ENCODE measurements at regions not wholly inside any gene's neighbourhood (a gene's known extent, or its start where the extent isn't known, plus 50 kb on each side); places are given as distances from the start of the nearest gene placed in this dataset.

- no peak for DNase-seq (ENCODE audit: extremely low read depth in 1 of 2, low read depth in 1 of 2)
These were observed 411.7 kb upstream of the SLC24A2 start for GRCh38 chr9:20200581-20200980.

- no peak for DNase-seq (ENCODE audit: extremely low read depth in 1 of 2, low read depth in 1 of 2)
These were observed 410.3 kb upstream of the SLC24A2 start for GRCh38 chr9:20199111-20199510.

DNA sequence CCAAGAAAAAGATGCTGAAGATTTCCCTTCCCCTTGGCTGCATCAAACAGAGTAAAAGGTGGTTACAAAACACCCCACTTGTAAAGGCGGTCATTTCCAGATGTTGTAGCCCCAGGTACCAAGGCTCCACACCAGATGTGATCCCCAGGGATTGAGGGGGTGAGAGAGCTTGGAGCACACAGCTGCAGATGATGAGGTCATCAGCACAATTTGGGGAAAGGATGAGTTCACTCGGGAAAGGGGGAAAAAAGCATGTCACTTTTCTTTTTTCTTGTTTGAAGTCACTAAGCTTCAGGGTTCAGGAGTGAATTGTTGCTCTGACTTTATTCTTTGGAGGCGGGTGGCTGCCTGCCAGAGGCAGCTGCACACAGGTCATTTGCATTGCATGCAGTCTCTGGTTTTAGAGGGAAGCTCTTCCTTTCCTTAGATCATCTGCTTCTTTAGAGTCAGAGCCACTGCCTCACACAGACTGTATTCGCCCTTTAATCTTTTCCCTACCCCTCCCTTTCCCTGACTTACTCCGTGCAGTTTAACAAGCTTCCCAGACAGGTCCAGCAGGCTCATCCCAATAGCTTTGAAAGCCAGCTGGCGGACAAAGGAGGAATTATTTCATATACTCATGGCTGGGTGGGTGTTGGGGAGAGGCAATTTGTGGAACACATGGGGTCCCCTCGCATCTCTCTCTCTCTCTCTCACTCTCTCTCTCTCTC, 409.3 kb upstream of the SLC24A2 start:
- no peak for DNase-seq (ENCODE audit: extremely low read depth in 1 of 2, low read depth in 1 of 2)

GRCh38 chr9:20191228-20191840, 402.5 kb upstream of the SLC24A2 start:
- DNase-seq (ENCODE audit: extremely low read depth in 1 of 2, low read depth in 1 of 2): no peak

GRCh38 chr9:20189871-20190270, 401.0 kb upstream of the SLC24A2 start:
- DNase-seq (ENCODE audit: extremely low read depth in 1 of 2, low read depth in 1 of 2): no peak

GRCh38 chr9:20188616-20189369, 400.0 kb upstream of the SLC24A2 start:
- no peak for DNase-seq (ENCODE audit: extremely low read depth in 1 of 2, low read depth in 1 of 2)

GRCh38 chr9:20187318-20187717, 398.5 kb upstream of the SLC24A2 start:
- no peak for DNase-seq (ENCODE audit: extremely low read depth in 1 of 2, low read depth in 1 of 2)

DNA sequence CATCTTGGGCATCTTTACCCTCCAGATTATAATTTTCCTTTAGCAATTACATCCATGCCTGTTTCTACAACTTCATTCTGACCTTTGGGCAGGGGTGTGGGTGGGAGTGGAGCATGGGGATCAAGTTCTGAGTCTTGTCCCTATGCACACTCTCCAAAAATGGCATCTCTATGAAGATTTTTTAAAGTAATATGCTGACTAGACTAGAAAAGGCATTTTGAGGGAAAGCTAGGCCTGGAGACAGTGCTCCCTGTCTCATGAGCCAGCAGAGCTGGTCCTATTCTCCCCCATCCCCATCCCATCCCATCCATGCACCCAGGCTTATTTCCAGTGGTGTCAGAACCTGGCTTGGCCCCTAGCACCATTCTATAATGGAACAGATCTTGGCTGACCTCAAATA, 398.0 kb upstream of the SLC24A2 start:
- DNase-seq (ENCODE audit: extremely low read depth in 1 of 2, low read depth in 1 of 2): no peak

- no peak for DNase-seq (ENCODE audit: extremely low read depth in 1 of 2, low read depth in 1 of 2)
These were observed 397.4 kb upstream of the SLC24A2 start for GRCh38 chr9:20186231-20186630.

GRCh38 chr9:20184541-20184940, 395.7 kb upstream of the SLC24A2 start:
- no peak for DNase-seq (ENCODE audit: extremely low read depth in 1 of 2, low read depth in 1 of 2)

DNA sequence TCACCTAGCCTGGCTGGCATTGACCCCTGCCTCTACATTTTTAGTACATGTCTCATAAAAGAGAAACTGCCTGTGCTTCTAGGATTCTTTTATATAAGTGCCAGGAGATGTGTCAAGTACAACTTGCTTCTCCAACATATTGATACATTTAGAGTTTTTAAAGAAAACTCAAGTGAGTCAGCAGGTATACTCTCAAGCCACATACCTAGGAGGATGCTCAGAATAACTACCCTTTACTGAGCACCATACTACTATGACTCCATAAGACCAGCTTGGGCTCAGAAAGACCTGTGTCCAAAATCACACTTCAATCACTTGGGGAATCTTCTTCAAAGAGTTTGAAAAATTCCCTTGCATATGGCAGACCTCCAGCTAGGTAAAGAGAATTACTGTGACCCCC, 389.8 kb upstream of the SLC24A2 start:
- DNase-seq (ENCODE audit: extremely low read depth in 1 of 2, low read depth in 1 of 2): no peak

DNA sequence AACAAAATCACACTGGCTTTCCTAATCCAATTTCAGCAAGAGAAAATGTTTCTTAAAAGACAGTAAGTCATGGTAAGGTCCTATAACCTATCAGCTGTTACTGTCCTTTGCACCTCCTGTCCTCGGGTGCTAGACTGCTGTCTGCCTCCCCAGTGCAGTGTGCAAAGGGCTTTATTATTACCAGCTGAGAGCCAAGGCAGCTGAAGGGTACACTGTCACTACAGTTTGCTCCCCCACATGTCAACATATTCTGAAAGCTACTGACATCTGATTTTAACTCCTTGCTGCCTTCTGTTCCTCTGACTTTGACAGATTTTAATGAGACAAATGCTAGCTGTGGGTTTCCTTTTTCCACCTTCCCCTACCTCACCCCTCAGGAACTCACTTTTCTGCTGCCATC, 389.4 kb upstream of the SLC24A2 start:
- no peak for DNase-seq (ENCODE audit: extremely low read depth in 1 of 2, low read depth in 1 of 2)

DNA sequence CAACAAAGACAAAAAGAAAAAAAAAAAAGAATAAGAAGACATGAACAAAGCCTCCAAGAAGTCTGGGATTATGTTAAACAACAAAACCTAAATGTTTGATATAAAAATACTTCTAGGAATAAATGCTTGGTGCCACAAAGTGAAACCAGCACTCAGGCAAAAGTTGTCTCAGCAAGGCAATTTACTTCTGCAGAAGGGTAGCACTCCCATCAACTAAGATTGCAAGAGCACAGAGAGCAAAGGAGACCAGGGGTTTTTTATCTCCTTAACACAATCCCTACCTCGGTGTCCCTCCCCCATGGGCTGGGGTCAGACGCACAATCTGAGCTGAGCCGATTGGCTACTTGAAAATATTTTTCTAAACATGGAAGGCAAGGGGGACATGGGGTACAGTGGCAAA, 381.3 kb upstream of the SLC24A2 start:
- DNase-seq (ENCODE audit: extremely low read depth in 1 of 2, low read depth in 1 of 2): no peak

- DNase-seq (ENCODE audit: extremely low read depth in 1 of 2, low read depth in 1 of 2): no peak
These were observed 363.4 kb upstream of the SLC24A2 start for GRCh38 chr9:20152151-20152725.

- DNase-seq (ENCODE audit: extremely low read depth in 1 of 2, low read depth in 1 of 2): no peak
These were observed 359.6 kb upstream of the SLC24A2 start for GRCh38 chr9:20148416-20148815.

DNA sequence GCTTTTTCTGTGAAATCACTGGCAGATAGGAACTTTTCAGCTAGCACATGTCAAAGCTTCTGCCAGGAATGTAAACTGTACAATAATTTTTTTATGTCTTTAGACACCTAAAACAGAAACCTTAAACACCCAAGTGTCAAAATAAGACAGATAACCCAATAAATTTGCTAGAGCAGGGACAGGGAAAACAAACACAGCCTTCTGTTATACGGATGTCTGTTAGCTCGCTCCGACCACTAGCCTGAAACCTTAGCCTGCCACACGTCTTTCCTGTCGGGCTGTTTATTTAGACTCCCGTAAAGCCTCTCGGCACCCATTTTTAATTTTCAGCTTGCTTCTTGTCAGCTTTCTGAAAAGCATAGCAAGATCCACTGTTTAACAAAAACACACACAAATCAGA, 355.4 kb upstream of the SLC24A2 start:
- no peak for DNase-seq (ENCODE audit: extremely low read depth in 1 of 2, low read depth in 1 of 2)

DNA sequence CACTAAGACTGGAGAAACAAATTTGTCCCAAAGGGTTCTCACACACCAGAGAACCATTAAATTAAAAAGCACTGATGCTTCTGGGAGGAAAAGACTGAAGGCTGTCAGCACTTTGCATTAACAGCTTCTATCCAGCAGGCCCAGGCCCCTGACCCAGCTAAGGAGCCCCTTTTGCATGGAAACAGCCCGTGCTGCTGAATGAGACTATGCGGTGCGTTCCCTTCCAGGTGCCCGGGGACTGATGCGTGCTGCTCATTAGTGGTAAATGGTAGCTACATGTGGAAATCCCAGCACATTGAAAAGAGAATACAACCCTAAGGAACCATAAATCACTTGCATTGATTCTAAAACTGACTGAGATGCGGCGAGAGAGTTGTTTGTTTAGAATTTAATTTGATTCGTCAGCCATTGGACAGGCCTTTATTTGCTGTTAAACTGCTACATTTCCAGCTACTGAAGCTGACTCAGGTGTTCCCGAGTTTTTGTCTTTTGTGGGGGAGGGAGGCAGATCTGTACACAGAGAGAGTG, 351.0 kb upstream of the SLC24A2 start:
- no peak for DNase-seq (ENCODE audit: extremely low read depth in 1 of 2, low read depth in 1 of 2)

GRCh38 chr9:20138841-20139240, 350.0 kb upstream of the SLC24A2 start:
- no peak for DNase-seq (ENCODE audit: extremely low read depth in 1 of 2, low read depth in 1 of 2)

DNA sequence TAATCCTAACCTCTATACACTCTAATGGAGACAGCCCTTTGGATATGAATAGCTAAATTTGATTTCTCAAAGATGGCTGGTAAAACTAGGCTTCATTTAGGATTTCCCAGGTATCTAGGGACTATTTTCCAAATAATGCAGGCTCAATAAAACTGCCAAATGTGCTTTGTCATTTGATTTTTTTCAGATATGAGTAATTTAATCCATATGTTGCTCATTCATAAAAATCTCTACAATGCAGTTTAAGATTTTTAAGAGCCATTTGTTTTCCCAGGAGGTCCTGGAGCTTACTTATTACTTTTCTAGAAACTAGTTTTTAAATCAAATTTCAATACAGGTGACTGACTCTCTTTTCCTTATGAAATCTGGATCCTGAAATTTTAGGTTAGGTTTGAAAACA, 349.3 kb upstream of the SLC24A2 start:
- DNase-seq (ENCODE audit: extremely low read depth in 1 of 2, low read depth in 1 of 2): no peak

GRCh38 chr9:20137425-20137824, 348.6 kb upstream of the SLC24A2 start:
- DNase-seq (ENCODE audit: extremely low read depth in 1 of 2, low read depth in 1 of 2): no peak

DNA sequence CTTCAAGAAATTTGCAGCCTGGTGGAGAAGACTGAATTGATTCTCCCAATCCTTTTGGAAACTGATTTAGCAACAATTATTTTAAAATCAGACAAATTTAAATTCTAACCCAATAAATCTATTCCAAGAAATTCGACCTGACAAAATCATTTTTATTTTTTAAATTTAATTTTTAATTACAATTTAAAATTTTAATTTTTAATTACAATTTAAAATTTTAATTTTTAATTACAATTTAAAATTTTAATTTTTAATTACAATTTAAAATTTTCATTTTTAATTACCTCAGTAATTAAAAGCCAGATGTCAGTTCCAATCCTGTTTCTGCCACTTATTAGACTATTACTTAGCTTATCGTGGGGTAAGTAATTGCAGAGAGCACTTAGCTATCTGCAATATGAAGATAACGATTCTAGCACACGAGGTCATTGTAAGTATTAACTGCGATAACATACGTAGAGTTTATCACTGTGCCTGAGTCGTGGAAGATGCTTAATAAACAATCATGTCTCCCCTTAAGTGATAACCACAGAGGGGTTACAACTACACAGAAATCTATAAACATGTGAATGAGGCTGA, 346.4 kb upstream of the SLC24A2 start:
- DNase-seq (ENCODE audit: extremely low read depth in 1 of 2, low read depth in 1 of 2): no peak
